ENCODE measurements at regions not wholly inside any gene's neighbourhood (a gene's known extent, or its start where the extent isn't known, plus 50 kb on each side); places are given as distances from the start of the nearest gene placed in this dataset.

- no peaks in the 10 kb centered on the region for H3K27me3 ChIP-seq
- H3K4me1 ChIP-seq = peaks cover 11% of the 10 kb centered on the region
- no peak for DNase-seq
- no peak overlapping the region for H3K27ac ChIP-seq
- intact Hi-C loops (cut with DNase I; ENCODE audit: low total_unique reads) = no loop called here
- no peaks in the 10 kb centered on the region for H3K36me3 ChIP-seq (ENCODE audit: low read depth, missing control alignments)
- H3K9me3 ChIP-seq = no peaks in the 10 kb centered on the region
- TF ChIP-seq CTCF (IDR thresholded peaks at IDR 0.05) (no peak), POLR2A (IDR thresholded peaks at IDR 0.05) (no peak)
- H3K4me3 ChIP-seq = no peak overlapping the region
- WGBS, 2 donors = 90 to 100% methylated on average over 2 to 3 of the region's 3 CpGs
Observed at GRCh38 chr2:150792780-150793300, 305.4 kb upstream of the RND3 start.

- Histone ChIP-seq H3K4me1 (peaks cover 23% of the 10 kb centered on the region), H3K4me3 (no peak overlapping the region), H3K27me3 (no peaks in the 10 kb centered on the region), H3K36me3 (ENCODE audit: low read depth, missing control alignments) (no peaks in the 10 kb centered on the region), H3K9me3 (no peaks in the 10 kb centered on the region), H3K27ac (no peak overlapping the region)
- intact Hi-C loops (cut with DNase I; ENCODE audit: low total_unique reads) = no loop called here
- no peak for DNase-seq
- TF ChIP-seq CTCF (IDR thresholded peaks at IDR 0.05) = no peak
Observed at GRCh38 chr2:150791567-150791966, 304.1 kb upstream of the RND3 start.

GRCh38 chr2:150789376-150789905 is 302.0 kb upstream of the RND3 start:
- WGBS, 2 donors = 33 to 42% methylated on average over 2 of the region's 2 CpGs
- DNase-seq = no peak
- Histone ChIP-seq H3K36me3 (ENCODE audit: low read depth, missing control alignments) (no peaks in the 10 kb centered on the region), H3K27me3 (no peaks in the 10 kb centered on the region), H3K4me1 (peaks cover 26% of the 10 kb centered on the region), H3K4me3 (no peak overlapping the region), H3K9me3 (no peaks in the 10 kb centered on the region), H3K27ac (no peak overlapping the region)
- intact Hi-C loops (cut with DNase I; ENCODE audit: low total_unique reads) = no loop called here
- TF ChIP-seq CTCF (IDR thresholded peaks at IDR 0.05) (no peak), POLR2A (IDR thresholded peaks at IDR 0.05) (no peak)

DNA sequence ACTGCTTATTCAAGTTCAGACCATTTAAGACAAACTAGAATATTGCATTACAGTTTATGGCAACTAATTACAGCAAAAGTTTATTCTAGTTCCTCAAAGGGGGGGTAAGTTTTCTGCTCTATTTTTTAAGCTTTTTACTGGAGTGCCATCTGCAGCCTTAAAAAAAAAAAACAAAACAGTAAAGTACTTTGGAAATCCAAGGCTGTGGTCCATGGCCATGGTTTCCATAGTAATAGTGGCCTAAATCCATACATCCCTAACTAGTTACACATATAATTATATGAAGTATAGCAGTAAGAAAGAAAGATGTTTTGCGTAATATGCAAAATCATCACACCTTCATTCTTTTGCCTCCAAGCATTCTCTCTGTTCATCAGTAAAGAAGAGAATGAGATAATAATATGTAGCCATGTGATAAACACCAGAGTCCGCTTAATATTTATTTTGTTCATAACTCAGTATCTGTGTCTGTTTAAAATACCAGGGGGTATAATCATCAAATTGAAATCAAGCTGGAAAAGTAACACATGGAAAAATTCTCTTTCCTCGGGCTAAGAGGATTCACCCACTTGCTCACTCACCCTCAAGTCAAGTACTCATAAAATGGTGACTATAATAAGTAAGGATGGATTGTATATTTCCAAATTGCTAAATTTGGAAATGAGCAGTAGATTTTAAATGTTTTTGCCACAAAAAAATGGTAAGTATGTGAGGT is 301.1 kb upstream of the RND3 start:
- no peak for DNase-seq
- no peak overlapping the region for H3K4me3 ChIP-seq
- TF ChIP-seq POLR2A (IDR thresholded peaks at IDR 0.05) = no peak
- TF ChIP-seq CTCF (IDR thresholded peaks at IDR 0.05) = no peak
- H3K27me3 ChIP-seq = no peaks in the 10 kb centered on the region
- H3K4me1 ChIP-seq = peaks cover 26% of the 10 kb centered on the region
- no peaks in the 10 kb centered on the region for H3K9me3 ChIP-seq
- intact Hi-C loops (cut with DNase I; ENCODE audit: low total_unique reads) = no loop called here
- no peaks in the 10 kb centered on the region for H3K36me3 ChIP-seq (ENCODE audit: low read depth, missing control alignments)
- WGBS, 2 donors = 84 to 85% methylated on average over 3 of the region's 3 CpGs
- no peak overlapping the region for H3K27ac ChIP-seq

Data from testis (tissue), 2 donors.